HEK293 (cell line): ENCODE measurements at regions not wholly inside any gene's neighbourhood (a gene's known extent, or its start where the extent isn't known, plus 50 kb on each side); places are given as distances from the start of the nearest gene placed in this dataset.

ENCODE experiments used
- CTCF ChIA-PET: fragments of 350-600 bp; formaldehyde crosslinking; extraction: SDS; loops from one replicate; lab custom pipeline; 2021; ENCODE audit warnings: antibody characterized with exemption; lab: Yijun Ruan, JAX
- POLR2A ChIA-PET: fragments of 300-600 bp; formaldehyde crosslinking; extraction: SDS; loops from one replicate; lab custom pipeline; 2020; ENCODE audit warnings: antibody characterized with exemption, inconsistent platforms; lab: Yijun Ruan, JAX
- H3K27ac ChIP-seq: fragments of 200-500 bp; sonication (Bioruptor generic); 2 replicates; pipeline ENCODE4 v1.5.1; 2014; ENCODE audit warnings: low read depth, low read length, control low read depth, inconsistent platforms; ENCODE audit errors: extremely low read depth
- H3K36me3 ChIP-seq, 2 experiments: fragments of 200-500 bp in 1 of 2; sonication (Bioruptor generic) in 1 of 2; 1 replicate in 1 of 2; 2 replicates in 1 of 2; pipeline ENCODE4 v1.5.1; 2014 to 2017; ENCODE audit warnings: inconsistent platforms in 2 of 2, low read length in 2 of 2; ENCODE audit not compliant: control insufficient read depth in 2 of 2, insufficient read depth in 1 of 2
- H3K4me1 ChIP-seq: fragments of 200-500 bp; sonication (Bioruptor generic); 2 replicates; pipeline ENCODE4 v1.5.1; 2014; ENCODE audit warnings: mild to moderate bottlenecking, low read length, inconsistent platforms; ENCODE audit not compliant: control insufficient read depth, insufficient read depth
- H3K4me3 ChIP-seq: 2 replicates; pipeline ENCODE4 v1.5.1; 2011; ENCODE audit warnings: low read depth, mild to moderate bottlenecking, control low read depth, low read length, moderate library complexity
- H3K9me3 ChIP-seq: fragments of 200-500 bp; sonication (Bioruptor generic); 2 replicates; pipeline ENCODE4 v1.5.1; 2014; ENCODE audit warnings: low read depth, low read length, inconsistent platforms; ENCODE audit not compliant: control insufficient read depth, insufficient read depth
- EGR2 ChIP-seq: fragments of 450-650 bp; formaldehyde crosslinking; IDR thresholded peaks from 2 replicates; pipeline ENCODE4 v1.5.1; 2016; ENCODE audit warnings: low read depth, missing biosample characterization, missing genetic modification characterization
- FEZF1 ChIP-seq: fragments of 450-650 bp; formaldehyde crosslinking; IDR thresholded peaks from 2 replicates; pipeline ENCODE4 v1.5.1; 2016; ENCODE audit warnings: missing biosample characterization, missing genetic modification characterization
- GLIS2 ChIP-seq: fragments of 450-650 bp; formaldehyde crosslinking; IDR thresholded peaks from 2 replicates; pipeline ENCODE4 v1.5.1; 2016; ENCODE audit warnings: missing biosample characterization, missing genetic modification characterization
- SCRT2 ChIP-seq: fragments of 450-650 bp; formaldehyde crosslinking; IDR thresholded peaks from 2 replicates; pipeline ENCODE4 v1.5.1; 2016; ENCODE audit warnings: missing biosample characterization, missing genetic modification characterization
- TCF7L2 ChIP-seq: IDR thresholded peaks from 2 replicates; pipeline ENCODE4 v1.6.1; 2011; ENCODE audit warnings: low read depth, mild to moderate bottlenecking, inconsistent platforms, low read length, moderate library complexity, borderline replicate concordance
- ZFP69B ChIP-seq: fragments of 450-650 bp; formaldehyde crosslinking; IDR thresholded peaks from 2 replicates; pipeline ENCODE4 v1.5.1; 2016; ENCODE audit warnings: missing biosample characterization, missing genetic modification characterization
- ZNF112 ChIP-seq: fragments of 450-650 bp; formaldehyde crosslinking; IDR thresholded peaks from 2 replicates; pipeline ENCODE4 v1.5.0; 2017; ENCODE audit warnings: missing biosample characterization, missing genetic modification characterization
- ZNF16 ChIP-seq: fragments of 450-650 bp; formaldehyde crosslinking; IDR thresholded peaks from 2 replicates; pipeline ENCODE4 v1.5.1; 2016; ENCODE audit warnings: low read depth, missing biosample characterization, missing genetic modification characterization
- ZNF174 ChIP-seq: fragments of 450-650 bp; formaldehyde crosslinking; IDR thresholded peaks from 2 replicates; pipeline ENCODE4 v1.5.0; 2017; ENCODE audit warnings: missing biosample characterization, mild to moderate bottlenecking, missing genetic modification characterization
- ZNF24 ChIP-seq: fragments of 450-650 bp; formaldehyde crosslinking; IDR thresholded peaks from 2 replicates; pipeline ENCODE4 v1.5.1; 2016; ENCODE audit warnings: missing biosample characterization, missing genetic modification characterization
- ZNF404 ChIP-seq: fragments of 450-650 bp; formaldehyde crosslinking; IDR thresholded peaks from 2 replicates; pipeline ENCODE4 v1.5.1; 2017; ENCODE audit warnings: missing biosample characterization, missing genetic modification characterization
- ZNF654 ChIP-seq: fragments of 450-650 bp; formaldehyde crosslinking; IDR thresholded peaks from 2 replicates; pipeline ENCODE4 v1.5.1; 2016; ENCODE audit warnings: low read depth, missing biosample characterization, missing genetic modification characterization
- ZNF664 ChIP-seq: fragments of 450-650 bp; formaldehyde crosslinking; IDR thresholded peaks from 2 replicates; pipeline ENCODE4 v1.5.1; 2016; ENCODE audit warnings: missing biosample characterization, missing genetic modification characterization
- ZNF777 ChIP-seq: fragments of 450-650 bp; formaldehyde crosslinking; IDR thresholded peaks from 2 replicates; pipeline ENCODE4 v1.5.1; 2017; ENCODE audit warnings: missing biosample characterization, missing genetic modification characterization, borderline replicate concordance
- ZSCAN23 ChIP-seq: fragments of 450-650 bp; formaldehyde crosslinking; IDR thresholded peaks from 2 replicates; pipeline ENCODE4 v1.5.1; 2016; ENCODE audit warnings: missing biosample characterization, missing genetic modification characterization
- TF ChIP-seq, protein P1 (sequence below): fragments of 450-650 bp; formaldehyde crosslinking; IDR thresholded peaks from 2 replicates; pipeline ENCODE4 v1.5.1; 2016; ENCODE audit warnings: missing biosample characterization, missing genetic modification characterization
- TF ChIP-seq, protein P2 (sequence below): fragments of 450-650 bp; formaldehyde crosslinking; IDR thresholded peaks from 2 replicates; pipeline ENCODE4 v1.5.1; 2016; ENCODE audit warnings: missing biosample characterization, missing genetic modification characterization
- TF ChIP-seq, protein P3 (sequence below): fragments of 450-650 bp; formaldehyde crosslinking; optimal IDR thresholded peaks from 2 replicates; pipeline ENCODE3; 2016; ENCODE audit warnings: missing biosample characterization, mild to moderate bottlenecking, missing genetic modification characterization
- TF ChIP-seq, protein P4 (sequence below): fragments of 450-650 bp; formaldehyde crosslinking; IDR thresholded peaks from 2 replicates; pipeline ENCODE4 v1.5.1; 2016; ENCODE audit warnings: missing biosample characterization, missing genetic modification characterization
- TF ChIP-seq, protein P5 (sequence below): fragments of 450-650 bp; formaldehyde crosslinking; IDR thresholded peaks from 2 replicates; pipeline ENCODE4 v1.5.1; 2016; ENCODE audit warnings: missing biosample characterization, missing genetic modification characterization
- TF ChIP-seq, protein P6 (sequence below): fragments of 450-650 bp; formaldehyde crosslinking; IDR thresholded peaks from 2 replicates; pipeline ENCODE4 v1.5.1; 2017; ENCODE audit warnings: missing biosample characterization, mild to moderate bottlenecking, missing genetic modification characterization, moderate library complexity

DNA sequence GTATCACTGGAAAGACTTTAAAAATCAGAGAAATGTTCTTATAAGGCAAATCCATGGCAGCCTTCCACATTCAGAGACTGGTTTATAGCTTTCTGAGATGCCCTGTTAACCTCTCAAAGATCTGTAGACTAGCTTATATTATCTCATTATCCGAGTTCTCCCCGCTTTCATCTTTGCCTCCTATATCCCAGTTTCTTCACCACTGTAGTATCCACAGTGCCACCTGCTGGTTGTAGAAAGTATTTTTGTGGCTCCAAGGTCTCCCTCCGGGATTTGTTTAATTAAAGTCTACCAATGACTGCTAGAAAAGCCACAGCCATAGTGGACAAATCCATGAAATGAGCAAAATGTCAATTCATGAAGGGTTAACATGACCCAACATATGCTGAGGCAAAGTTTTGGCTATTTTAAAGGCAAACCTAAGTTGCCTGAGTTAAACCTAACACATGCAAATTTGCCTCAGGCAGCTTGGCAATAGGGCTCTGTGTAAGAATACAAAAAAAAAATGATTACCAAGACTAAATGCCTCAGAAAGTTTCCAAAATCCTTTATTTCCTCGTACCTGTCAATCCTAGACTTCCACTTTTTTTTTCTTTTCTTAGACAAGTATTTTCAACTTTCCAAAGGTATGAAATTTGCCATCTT is 218.8 kb upstream of the BMP4 start:
- Histone ChIP-seq H3K27ac (no peak overlapping the region), H3K4me3 (no peak overlapping the region), H3K36me3 (no peaks in the 10 kb centered on the region), H3K9me3 (no peaks in the 10 kb centered on the region), H3K4me1 (peaks cover 18% of the 10 kb centered on the region)
- ChIA-PET CTCF (interaction anchor here (0.6 to 2.6 kb wide), 40 partner anchors 7 to 1355 kb away, joined by 3 to 24 read pairs (median 4); no protein-coding TSS in a partner anchor), POLR2A (no interaction called here)
- TF ChIP-seq TCF7L2 = peak; percentile 84
- no peak for TF ChIP-seq FEZF1 (tag by site-specific recombination)
- no peak for TF ChIP-seq ZNF404 (tag by site-specific recombination)
- no peak for TF ChIP-seq ZNF16
- TF ChIP-seq ZNF174 (tag by site-specific recombination) = no peak
- TF ChIP-seq, protein P1, sequence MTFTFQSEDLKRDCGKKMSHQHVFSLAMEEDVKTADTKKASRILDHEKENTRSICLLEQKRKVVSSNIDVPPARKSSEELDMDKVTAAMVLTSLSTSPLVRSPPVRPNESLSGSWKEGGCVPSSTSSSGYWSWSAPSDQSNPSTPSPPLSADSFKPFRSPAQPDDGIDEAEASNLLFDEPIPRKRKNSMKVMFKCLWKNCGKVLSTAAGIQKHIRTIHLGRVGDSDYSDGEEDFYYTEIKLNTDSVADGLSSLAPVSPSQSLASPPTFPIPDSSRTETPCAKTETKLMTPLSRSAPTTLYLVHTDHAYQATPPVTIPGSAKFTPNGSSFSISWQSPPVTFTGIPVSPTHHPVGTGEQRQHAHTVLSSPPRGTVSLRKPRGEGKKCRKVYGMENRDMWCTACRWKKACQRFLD (tag by site-specific recombination) = no peak
- no peak for TF ChIP-seq ZNF112
- no peak for TF ChIP-seq ZNF664 (tag by site-specific recombination)
- TF ChIP-seq, protein P2, sequence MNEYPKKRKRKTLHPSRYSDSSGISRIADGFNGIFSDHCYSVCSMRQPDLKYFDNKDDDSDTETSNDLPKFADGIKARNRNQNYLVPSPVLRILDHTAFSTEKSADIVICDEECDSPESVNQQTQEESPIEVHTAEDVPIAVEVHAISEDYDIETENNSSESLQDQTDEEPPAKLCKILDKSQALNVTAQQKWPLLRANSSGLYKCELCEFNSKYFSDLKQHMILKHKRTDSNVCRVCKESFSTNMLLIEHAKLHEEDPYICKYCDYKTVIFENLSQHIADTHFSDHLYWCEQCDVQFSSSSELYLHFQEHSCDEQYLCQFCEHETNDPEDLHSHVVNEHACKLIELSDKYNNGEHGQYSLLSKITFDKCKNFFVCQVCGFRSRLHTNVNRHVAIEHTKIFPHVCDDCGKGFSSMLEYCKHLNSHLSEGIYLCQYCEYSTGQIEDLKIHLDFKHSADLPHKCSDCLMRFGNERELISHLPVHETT (tag by site-specific recombination) = no peak
- no peak for TF ChIP-seq ZNF777
- no peak for TF ChIP-seq EGR2
- no peak for TF ChIP-seq ZFP69B (tag by site-specific recombination)
- TF ChIP-seq, protein P3, sequence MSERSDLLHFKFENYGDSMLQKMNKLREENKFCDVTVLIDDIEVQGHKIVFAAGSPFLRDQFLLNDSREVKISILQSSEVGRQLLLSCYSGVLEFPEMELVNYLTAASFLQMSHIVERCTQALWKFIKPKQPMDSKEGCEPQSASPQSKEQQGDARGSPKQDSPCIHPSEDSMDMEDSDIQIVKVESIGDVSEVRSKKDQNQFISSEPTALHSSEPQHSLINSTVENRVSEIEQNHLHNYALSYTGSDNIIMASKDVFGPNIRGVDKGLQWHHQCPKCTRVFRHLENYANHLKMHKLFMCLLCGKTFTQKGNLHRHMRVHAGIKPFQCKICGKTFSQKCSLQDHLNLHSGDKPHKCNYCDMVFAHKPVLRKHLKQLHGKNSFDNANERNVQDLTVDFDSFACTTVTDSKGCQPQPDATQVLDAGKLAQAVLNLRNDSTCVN = no peak
- no peak for TF ChIP-seq ZSCAN23 (tag by site-specific recombination)
- TF ChIP-seq, protein P4, sequence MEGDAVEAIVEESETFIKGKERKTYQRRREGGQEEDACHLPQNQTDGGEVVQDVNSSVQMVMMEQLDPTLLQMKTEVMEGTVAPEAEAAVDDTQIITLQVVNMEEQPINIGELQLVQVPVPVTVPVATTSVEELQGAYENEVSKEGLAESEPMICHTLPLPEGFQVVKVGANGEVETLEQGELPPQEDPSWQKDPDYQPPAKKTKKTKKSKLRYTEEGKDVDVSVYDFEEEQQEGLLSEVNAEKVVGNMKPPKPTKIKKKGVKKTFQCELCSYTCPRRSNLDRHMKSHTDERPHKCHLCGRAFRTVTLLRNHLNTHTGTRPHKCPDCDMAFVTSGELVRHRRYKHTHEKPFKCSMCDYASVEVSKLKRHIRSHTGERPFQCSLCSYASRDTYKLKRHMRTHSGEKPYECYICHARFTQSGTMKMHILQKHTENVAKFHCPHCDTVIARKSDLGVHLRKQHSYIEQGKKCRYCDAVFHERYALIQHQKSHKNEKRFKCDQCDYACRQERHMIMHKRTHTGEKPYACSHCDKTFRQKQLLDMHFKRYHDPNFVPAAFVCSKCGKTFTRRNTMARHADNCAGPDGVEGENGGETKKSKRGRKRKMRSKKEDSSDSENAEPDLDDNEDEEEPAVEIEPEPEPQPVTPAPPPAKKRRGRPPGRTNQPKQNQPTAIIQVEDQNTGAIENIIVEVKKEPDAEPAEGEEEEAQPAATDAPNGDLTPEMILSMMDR = 0 out of 2 replicates have a peak, but pooled peaks have one; percentile 38
- TF ChIP-seq, protein P5, sequence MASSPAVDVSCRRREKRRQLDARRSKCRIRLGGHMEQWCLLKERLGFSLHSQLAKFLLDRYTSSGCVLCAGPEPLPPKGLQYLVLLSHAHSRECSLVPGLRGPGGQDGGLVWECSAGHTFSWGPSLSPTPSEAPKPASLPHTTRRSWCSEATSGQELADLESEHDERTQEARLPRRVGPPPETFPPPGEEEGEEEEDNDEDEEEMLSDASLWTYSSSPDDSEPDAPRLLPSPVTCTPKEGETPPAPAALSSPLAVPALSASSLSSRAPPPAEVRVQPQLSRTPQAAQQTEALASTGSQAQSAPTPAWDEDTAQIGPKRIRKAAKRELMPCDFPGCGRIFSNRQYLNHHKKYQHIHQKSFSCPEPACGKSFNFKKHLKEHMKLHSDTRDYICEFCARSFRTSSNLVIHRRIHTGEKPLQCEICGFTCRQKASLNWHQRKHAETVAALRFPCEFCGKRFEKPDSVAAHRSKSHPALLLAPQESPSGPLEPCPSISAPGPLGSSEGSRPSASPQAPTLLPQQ (tag by site-specific recombination) = no peak
- TF ChIP-seq ZNF24 (tag by site-specific recombination) = no peak
- TF ChIP-seq ZNF654 (tag by site-specific recombination) = peak; percentile 69
- TF ChIP-seq GLIS2 (tag by site-specific recombination) = no peak
- TF ChIP-seq SCRT2 (tag by site-specific recombination) = no peak
- TF ChIP-seq, protein P6, sequence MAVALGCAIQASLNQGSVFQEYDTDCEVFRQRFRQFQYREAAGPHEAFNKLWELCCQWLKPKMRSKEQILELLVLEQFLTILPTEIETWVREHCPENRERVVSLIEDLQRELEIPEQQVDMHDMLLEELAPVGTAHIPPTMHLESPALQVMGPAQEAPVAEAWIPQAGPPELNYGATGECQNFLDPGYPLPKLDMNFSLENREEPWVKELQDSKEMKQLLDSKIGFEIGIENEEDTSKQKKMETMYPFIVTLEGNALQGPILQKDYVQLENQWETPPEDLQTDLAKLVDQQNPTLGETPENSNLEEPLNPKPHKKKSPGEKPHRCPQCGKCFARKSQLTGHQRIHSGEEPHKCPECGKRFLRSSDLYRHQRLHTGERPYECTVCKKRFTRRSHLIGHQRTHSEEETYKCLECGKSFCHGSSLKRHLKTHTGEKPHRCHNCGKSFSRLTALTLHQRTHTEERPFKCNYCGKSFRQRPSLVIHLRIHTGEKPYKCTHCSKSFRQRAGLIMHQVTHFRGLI = no peak
